Breast epithelium (tissue), 4 donors: ENCODE measurements at regions not wholly inside any gene's neighbourhood (a gene's known extent, or its start where the extent isn't known, plus 50 kb on each side); places are given as distances from the start of the nearest gene placed in this dataset.

Source experiments
- DNase-seq, 2 donors: peaks; one replicate each; pipeline ENCODE4 v3.0.0-alpha.2; 2019; ENCODE audit warnings: low spot score in 2 of 2
- H3K27ac ChIP-seq, 2 donors: fragments of 200-600 bp; sonication (generic) in 1 of 2; one replicate each; pipeline ENCODE4 v1.5.1; 2016 to 2019; ENCODE audit warnings: mild to moderate bottlenecking in 1 of 2
- H3K27me3 ChIP-seq, 2 donors: fragments of 200-600 bp; sonication (generic) in 1 of 2; one replicate each; pipeline versions ENCODE4 v1.5.1 to v1.6.0; 2017 to 2019; ENCODE audit warnings: control low read depth in 1 of 2, mild to moderate bottlenecking in 1 of 2
- H3K36me3 ChIP-seq: fragments of 200-600 bp; one replicate; pipeline ENCODE4 v1.5.1; 2019
- H3K4me1 ChIP-seq, 2 donors: fragments of 200-600 bp; sonication (generic); one replicate each; pipeline ENCODE4 v1.5.1; 2016 to 2019; ENCODE audit warnings: control low read depth in 1 of 2
- H3K4me3 ChIP-seq, 3 donors: fragments of 200-600 bp; sonication (generic); 1 replicate in 2 of 3; 2 replicates in 1 of 3; pipeline ENCODE4 v1.5.1; 2016 to 2019; ENCODE audit warnings: mild to moderate bottlenecking in 3 of 3, moderate library complexity in 2 of 3
- H3K9me3 ChIP-seq, 2 donors: fragments of 200-600 bp; sonication (generic) in 1 of 2; one replicate each; pipeline ENCODE4 v1.5.1; 2016 to 2019; ENCODE audit warnings: control low read depth in 1 of 2
- CTCF ChIP-seq, 3 donors: fragments of 450-650 bp; IDR thresholded peaks; one replicate each; pipeline ENCODE4 v1.5.1; 2016 to 2017; ENCODE audit warnings: antibody characterized with exemption in 3 of 3, mild to moderate bottlenecking in 3 of 3, moderate library complexity in 3 of 3
- POLR2A ChIP-seq: fragments of 450-650 bp; IDR thresholded peaks from one replicate; pipeline ENCODE4 v1.6.1; 2016; ENCODE audit warnings: antibody characterized with exemption, mild to moderate bottlenecking, moderate library complexity
- POLR2AphosphoS5 ChIP-seq, 3 donors: sonication (generic); formaldehyde crosslinking; IDR thresholded peaks; one replicate each; pipeline ENCODE4 v1.6.1; 2017; ENCODE audit warnings: antibody characterized with exemption in 3 of 3
- intact Hi-C: fragments of 100-400 bp; cut with DNase I; formaldehyde crosslinking; loops from one replicate; pipeline ENCODE4 v1.15.1; 2023; ENCODE audit warnings: low total_unique reads

DNA sequence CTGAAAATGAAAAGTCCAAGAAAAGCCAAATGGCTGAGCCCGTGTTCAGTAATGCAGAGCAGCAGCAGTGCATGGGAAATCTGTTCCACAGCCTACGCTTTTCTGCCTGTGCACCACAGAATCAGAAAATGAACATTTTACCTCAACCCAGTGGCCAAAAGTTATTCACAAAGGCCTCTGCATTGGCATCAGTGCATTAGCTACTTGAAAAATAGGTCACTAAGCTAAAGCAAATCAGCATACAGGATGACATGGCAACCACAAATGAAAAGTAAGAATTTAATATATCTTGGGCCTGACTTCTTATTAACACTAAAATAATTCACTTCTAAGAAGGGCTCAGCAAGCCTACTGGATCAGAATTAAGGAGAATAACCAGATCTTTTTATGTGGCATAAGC is 1145.3 kb upstream of the CHAC2 start:
- H3K36me3 ChIP-seq, result no peaks in the 10 kb centered on the region
- no peak for TF ChIP-seq POLR2AphosphoS5 (IDR thresholded peaks at IDR 0.05)
- no peak for TF ChIP-seq POLR2A
- no peak for TF ChIP-seq CTCF (IDR thresholded peaks at IDR 0.05)
- H3K27ac ChIP-seq, result no peak overlapping the region
- H3K4me3 ChIP-seq, result no peak overlapping the region
- no peaks in the 10 kb centered on the region for H3K27me3 ChIP-seq
- DNase-seq, result no peak
- H3K9me3 ChIP-seq, result no peaks in the 10 kb centered on the region
- intact Hi-C loops, result no loop called here
- no peaks in the 10 kb centered on the region for H3K4me1 ChIP-seq

DNA sequence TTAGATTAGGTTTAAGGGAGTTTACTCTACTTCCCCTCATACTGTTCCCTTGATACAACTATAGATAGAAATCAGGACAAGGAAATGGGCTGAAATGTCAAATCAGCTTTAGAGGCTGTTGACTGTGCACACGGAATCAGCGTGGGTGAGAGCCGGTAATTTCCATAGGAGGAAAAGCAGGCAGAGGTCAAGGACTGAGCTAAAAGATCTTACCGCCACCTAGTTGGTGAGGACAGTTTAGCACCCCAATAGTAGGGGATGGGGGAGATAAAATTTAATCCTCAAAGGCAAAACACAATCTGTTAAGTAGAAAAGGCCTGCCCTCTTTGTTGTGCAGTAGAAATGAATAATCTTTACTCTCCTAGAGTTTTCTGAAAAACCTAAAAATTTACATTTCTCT is 1154.5 kb upstream of the CHAC2 start:
- TF ChIP-seq POLR2A, result no peak
- TF ChIP-seq POLR2AphosphoS5 (IDR thresholded peaks at IDR 0.05), result no peak
- TF ChIP-seq CTCF (IDR thresholded peaks at IDR 0.05), result no peak
- Histone ChIP-seq H3K9me3 (no peaks in the 10 kb centered on the region), H3K27ac (no peak overlapping the region), H3K4me1 (no peaks in the 10 kb centered on the region), H3K27me3 (no peaks in the 10 kb centered on the region), H3K36me3 (no peaks in the 10 kb centered on the region), H3K4me3 (no peak overlapping the region)
- DNase-seq, result no peak
- intact Hi-C loops, result no loop called here

DNA sequence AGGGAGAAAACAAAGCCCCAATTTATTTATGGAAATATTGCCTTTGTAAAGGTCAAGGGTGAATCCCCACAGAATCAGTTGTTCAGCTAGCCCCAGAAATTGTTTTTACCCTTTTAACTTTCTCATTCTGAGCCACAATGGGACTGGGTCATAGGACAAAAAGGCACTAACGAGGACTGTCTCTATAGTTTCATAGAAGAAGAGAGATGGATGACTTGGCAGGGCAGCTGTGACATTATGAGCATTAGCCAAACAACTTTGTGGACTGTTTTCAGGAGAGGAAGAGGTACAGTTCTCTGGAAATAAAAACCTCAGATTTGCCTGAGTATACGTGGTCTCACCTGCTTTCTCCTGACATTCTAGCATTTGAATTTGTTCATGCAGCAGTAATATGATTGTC is 1155.8 kb upstream of the CHAC2 start:
- Histone ChIP-seq H3K4me1 (no peaks in the 10 kb centered on the region), H3K4me3 (no peak overlapping the region), H3K9me3 (no peaks in the 10 kb centered on the region), H3K27ac (no peak overlapping the region), H3K27me3 (no peaks in the 10 kb centered on the region), H3K36me3 (no peaks in the 10 kb centered on the region)
- intact Hi-C loops, result no loop called here
- no peak for DNase-seq
- no peak for TF ChIP-seq POLR2A
- TF ChIP-seq POLR2AphosphoS5 (IDR thresholded peaks at IDR 0.05), result no peak
- no peak for TF ChIP-seq CTCF (IDR thresholded peaks at IDR 0.05)

DNA sequence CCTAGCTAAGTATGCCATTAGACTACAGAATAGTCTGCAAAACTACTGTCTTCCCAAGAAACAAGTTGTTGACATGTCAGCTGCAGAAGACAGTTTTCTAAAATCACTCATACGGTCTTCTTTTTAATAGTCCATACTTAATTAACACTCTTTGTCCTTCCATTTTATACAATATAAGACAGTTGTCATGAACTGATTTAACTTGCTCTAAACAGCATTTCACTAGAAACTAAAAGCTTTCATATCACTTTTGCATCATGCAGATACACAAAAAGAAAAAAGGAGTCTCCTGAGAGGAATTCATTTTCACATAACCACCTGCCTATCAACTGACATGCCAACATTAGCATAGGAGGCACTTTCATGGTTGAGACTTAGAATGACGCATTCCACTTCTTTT is 1159.6 kb upstream of the CHAC2 start:
- intact Hi-C loops, result no loop called here
- TF ChIP-seq POLR2A, result no peak
- TF ChIP-seq POLR2AphosphoS5 (IDR thresholded peaks at IDR 0.05), result no peak
- no peak for TF ChIP-seq CTCF (IDR thresholded peaks at IDR 0.05)
- no peak for DNase-seq
- Histone ChIP-seq H3K4me3 (no peak overlapping the region), H3K9me3 (no peaks in the 10 kb centered on the region), H3K4me1 (no peaks in the 10 kb centered on the region), H3K27ac (no peak overlapping the region), H3K27me3 (no peaks in the 10 kb centered on the region), H3K36me3 (no peaks in the 10 kb centered on the region)

DNA sequence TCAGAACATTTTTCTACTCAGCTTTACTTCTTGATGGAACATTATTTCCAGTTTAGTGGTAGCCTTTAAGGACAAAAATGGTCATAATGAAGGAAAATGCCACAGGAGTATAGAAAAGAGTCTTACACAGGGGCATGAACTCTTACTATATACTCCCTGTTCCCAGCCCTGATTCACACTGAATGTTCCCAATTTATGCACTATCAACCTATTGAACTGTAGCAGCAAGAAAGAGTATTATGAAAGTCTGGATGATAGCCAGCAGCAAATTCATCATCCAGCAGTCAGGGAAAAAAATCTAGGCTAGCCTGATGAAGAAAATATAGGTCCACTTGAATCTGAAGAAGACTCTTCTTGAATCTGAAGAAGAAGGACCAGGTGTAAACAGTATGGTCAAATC is 1170.3 kb upstream of the CHAC2 start:
- TF ChIP-seq POLR2A (no peak), CTCF (IDR thresholded peaks at IDR 0.05) (no peak), POLR2AphosphoS5 (IDR thresholded peaks at IDR 0.05) (no peak)
- Histone ChIP-seq H3K27me3 (no peaks in the 10 kb centered on the region), H3K4me1 (no peaks in the 10 kb centered on the region), H3K9me3 (no peaks in the 10 kb centered on the region), H3K27ac (no peak overlapping the region), H3K36me3 (no peaks in the 10 kb centered on the region), H3K4me3 (no peak overlapping the region)
- intact Hi-C loops, result no loop called here
- no peak for DNase-seq
